ENCODE measurements at regions not wholly inside any gene's neighbourhood (a gene's known extent, or its start where the extent isn't known, plus 50 kb on each side); places are given as distances from the start of the nearest gene placed in this dataset.

DNA sequence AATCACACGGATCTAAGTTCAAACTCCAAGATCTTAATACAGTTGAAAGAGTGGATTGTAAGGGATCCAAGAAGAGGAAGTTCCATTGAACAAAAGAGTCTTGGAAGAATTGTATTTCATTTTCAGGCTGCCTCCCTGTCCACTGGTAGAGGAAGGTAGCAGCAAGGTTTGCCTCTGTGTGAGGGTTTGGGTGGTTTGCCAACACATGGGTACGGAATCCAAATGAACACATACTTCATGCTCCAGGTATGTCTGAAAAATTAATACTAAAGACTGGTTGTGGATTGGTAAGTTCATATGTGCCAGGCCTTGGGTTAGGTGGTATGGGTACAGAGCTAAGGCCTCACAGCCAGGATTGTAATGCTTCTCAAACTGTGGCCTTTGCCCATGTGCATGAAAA, 523.6 kb upstream of the BOD1L1 start:
- TF ChIP-seq POLR2A (IDR thresholded peaks at IDR 0.05), result no peak
- TF ChIP-seq, protein P1, sequence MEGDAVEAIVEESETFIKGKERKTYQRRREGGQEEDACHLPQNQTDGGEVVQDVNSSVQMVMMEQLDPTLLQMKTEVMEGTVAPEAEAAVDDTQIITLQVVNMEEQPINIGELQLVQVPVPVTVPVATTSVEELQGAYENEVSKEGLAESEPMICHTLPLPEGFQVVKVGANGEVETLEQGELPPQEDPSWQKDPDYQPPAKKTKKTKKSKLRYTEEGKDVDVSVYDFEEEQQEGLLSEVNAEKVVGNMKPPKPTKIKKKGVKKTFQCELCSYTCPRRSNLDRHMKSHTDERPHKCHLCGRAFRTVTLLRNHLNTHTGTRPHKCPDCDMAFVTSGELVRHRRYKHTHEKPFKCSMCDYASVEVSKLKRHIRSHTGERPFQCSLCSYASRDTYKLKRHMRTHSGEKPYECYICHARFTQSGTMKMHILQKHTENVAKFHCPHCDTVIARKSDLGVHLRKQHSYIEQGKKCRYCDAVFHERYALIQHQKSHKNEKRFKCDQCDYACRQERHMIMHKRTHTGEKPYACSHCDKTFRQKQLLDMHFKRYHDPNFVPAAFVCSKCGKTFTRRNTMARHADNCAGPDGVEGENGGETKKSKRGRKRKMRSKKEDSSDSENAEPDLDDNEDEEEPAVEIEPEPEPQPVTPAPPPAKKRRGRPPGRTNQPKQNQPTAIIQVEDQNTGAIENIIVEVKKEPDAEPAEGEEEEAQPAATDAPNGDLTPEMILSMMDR (IDR thresholded peaks at IDR 0.05 in 4 of 5, conservative IDR thresholded peaks at IDR 0.05 in 1 of 5), result no peak

All from gastrocnemius medialis (tissue), 4 donors.